B cell (primary cell): ENCODE measurements at regions not wholly inside any gene's neighbourhood (a gene's known extent, or its start where the extent isn't known, plus 50 kb on each side); places are given as distances from the start of the nearest gene placed in this dataset.

Experiments used
- ATAC-seq: fragments of 200-7000 bp; cut with Tn5 transposase; one replicate; pipeline ENCODE4 v1.10.0; 2021; ENCODE audit warnings: low read depth, mild to moderate bottlenecking, moderate number of reproducible peaks, moderate library complexity
- CTCF ChIA-PET: fragments of 350-600 bp; sonication (Branson Sonifier 250); formaldehyde crosslinking; loops from one replicate; lab custom pipeline; 2021; ENCODE audit warnings: antibody characterized with exemption, inconsistent platforms; lab: Charles Lee
- POLR2A ChIA-PET: fragments of 350-600 bp; sonication (Branson Sonifier 250); formaldehyde crosslinking; loops from one replicate; lab custom pipeline; 2021; ENCODE audit warnings: antibody characterized with exemption; lab: Charles Lee
- DNase-seq: peaks from one replicate; pipeline ENCODE4 v3.0.0; 2013
- H2AFZ ChIP-seq: 2 replicates; pipeline ENCODE4 v1.6.1; 2012; ENCODE audit warnings: mild to moderate bottlenecking, low read depth, low read length; ENCODE audit not compliant: insufficient read depth, poor library complexity, severe bottlenecking
- H3K27ac ChIP-seq, 2 donors: 1 replicate in 1 of 2; 2 replicates in 1 of 2; pipeline ENCODE4 v1.5.1; 2012 to 2013; ENCODE audit warnings: low read length in 2 of 2, mild to moderate bottlenecking in 2 of 2, moderate library complexity in 1 of 2
- H3K27me3 ChIP-seq, 4 experiments: fragments of 200-600 bp in 1 of 4; sonication (generic) in 1 of 4; replicated peaks in 1 of 4; 1 replicate in 2 of 4; 2 replicates in 2 of 4; pipeline versions ENCODE4 v1.6.1 to v1.7.0; 2013 to 2016; ENCODE audit warnings: low read length in 3 of 4, mild to moderate bottlenecking in 2 of 4, mixed read lengths in 1 of 4, moderate library complexity in 1 of 4; ENCODE audit not compliant: insufficient read depth in 4 of 4, control insufficient read depth in 3 of 4; ENCODE audit errors: control extremely low read depth in 1 of 4
- H3K36me3 ChIP-seq, 2 experiments: replicated peaks in 1 of 2; 1 replicate in 1 of 2; 2 replicates in 1 of 2; pipeline versions ENCODE4 v1.6.1 to v1.7.1; 2013; ENCODE audit warnings: low read length in 1 of 2; ENCODE audit not compliant: insufficient read depth in 2 of 2, control insufficient read depth in 1 of 2; ENCODE audit errors: control extremely low read depth in 1 of 2, extremely low read depth in 1 of 2
- H3K4me1 ChIP-seq, 2 donors: fragments of 200-600 bp in 1 of 2; sonication (generic) in 1 of 2; 1 replicate in 1 of 2; 2 replicates in 1 of 2; pipeline versions ENCODE4 v1.5.1 to v1.6.1; 2013 to 2017; ENCODE audit warnings: low read length in 2 of 2; ENCODE audit not compliant: control insufficient read depth in 2 of 2, insufficient read depth in 2 of 2
- H3K4me2 ChIP-seq: replicated peaks from 2 replicates; pipeline ENCODE3; 2012; ENCODE audit warnings: mild to moderate bottlenecking, low read depth, low read length; ENCODE audit not compliant: poor library complexity, severe bottlenecking
- H3K4me3 ChIP-seq, 5 experiments: fragments of 200-600 bp in 1 of 5; sonication (generic) in 1 of 5; 1 replicate in 3 of 5; 2 replicates in 2 of 5; pipeline versions ENCODE4 v1.5.1 to v1.7.0; 2011 to 2016; ENCODE audit warnings: low read length in 4 of 5, mild to moderate bottlenecking in 4 of 5, low read depth in 2 of 5, control low read depth in 1 of 5, moderate library complexity in 1 of 5; ENCODE audit not compliant: insufficient read depth in 1 of 5; ENCODE audit errors: control extremely low read depth in 1 of 5, extremely low read depth in 1 of 5
- H3K79me2 ChIP-seq: fragments of 200-600 bp; sonication (generic); one replicate; pipeline ENCODE4 v1.6.0; 2016; ENCODE audit warnings: low read length; ENCODE audit not compliant: control insufficient read depth, insufficient read depth
- H3K9ac ChIP-seq: fragments of 200-600 bp; sonication (generic); 2 replicates; pipeline ENCODE4 v1.6.1; 2017; ENCODE audit warnings: mild to moderate bottlenecking, low read length, moderate library complexity
- H3K9me3 ChIP-seq, 3 donors: one replicate each; pipeline versions ENCODE4 v1.6.1 to v1.7.1; 2013; ENCODE audit warnings: low read length in 2 of 3; ENCODE audit not compliant: control insufficient read depth in 2 of 3, insufficient read depth in 1 of 3; ENCODE audit errors: control extremely low read depth in 1 of 3
- H4K20me1 ChIP-seq: 2 replicates; pipeline ENCODE4 v1.6.0; 2012; ENCODE audit warnings: mild to moderate bottlenecking, low read length; ENCODE audit not compliant: insufficient read depth, control insufficient read depth, poor library complexity, severe bottlenecking
- H3K27ac Mint-ChIP-seq: one replicate; pipeline ENCODE4 v1.8.0; 2021; ENCODE audit warnings: mixed read lengths
- H3K27me3 Mint-ChIP-seq: one replicate; pipeline ENCODE4 v1.8.0; 2021; ENCODE audit warnings: mixed read lengths
- H3K4me1 Mint-ChIP-seq: one replicate; pipeline ENCODE4 v1.8.0; 2021; ENCODE audit warnings: mixed read lengths
- H3K4me3 Mint-ChIP-seq: one replicate; pipeline ENCODE4 v1.8.0; 2021; ENCODE audit warnings: mixed read lengths
- H3K9me3 Mint-ChIP-seq: one replicate; pipeline ENCODE4 v1.8.0; 2022; ENCODE audit warnings: mixed read lengths; ENCODE audit not compliant: insufficient read depth
- CTCF ChIP-seq: fragments of 200-600 bp; IDR thresholded peaks from one replicate; pipeline ENCODE4 v1.8.0; 2022; ENCODE audit warnings: antibody characterized with exemption, mild to moderate bottlenecking
- EZH2 ChIP-seq: IDR thresholded peaks from 2 replicates; pipeline ENCODE4 v1.6.1; 2012; ENCODE audit warnings: borderline replicate concordance, low read depth, mild to moderate bottlenecking, moderate library complexity, low read length; ENCODE audit not compliant: insufficient read depth, poor library complexity, severe bottlenecking
- WGBS: methylation state at CpG from one replicate; pipeline ENCODE4 v1.1.5; 2013; ENCODE audit warnings: missing lambda C conversion rate; ENCODE audit not compliant: insufficient coverage; 5-methylcytosine and 5-hydroxymethylcytosine counted together
- intact Hi-C: fragments of 100-400 bp; cut with micrococcal nuclease; formaldehyde crosslinking; loops from one replicate; pipeline ENCODE4 v1.10.0; 2022

- no peaks in the 10 kb centered on the region for H3K27me3 ChIP-seq
- peak overlapping the region; percentile 80 to 99 (median 84) for H3K4me3 ChIP-seq
- Mint-ChIP-seq H3K4me3 (peak overlapping the region; percentile 88), H3K4me1 (peaks cover 53% of the 10 kb centered on the region), H3K27ac (peak overlapping the region; percentile 98), H3K9me3 (no peaks in the 10 kb centered on the region), H3K27me3 (no peaks in the 10 kb centered on the region)
- intact Hi-C loops: loop anchor here (1.0 to 2.0 kb wide), 4 partner anchors 33 to 588 kb away; no protein-coding TSS in a partner anchor
- peak overlapping the region; percentile 93 for H3K9ac ChIP-seq
- H2AFZ ChIP-seq: peak overlapping the region; percentile 97
- no peaks in the 10 kb centered on the region for H3K36me3 ChIP-seq
- H3K9me3 ChIP-seq: no peaks in the 10 kb centered on the region
- H3K4me1 ChIP-seq: peaks cover 42% of the 10 kb centered on the region in 2 donors
- DNase-seq: peak; percentile 72
- CTCF ChIA-PET: interaction anchor here (0.7 to 4.2 kb wide), 12 partner anchors 15 to 1357 kb away, joined by 3 to 34 read pairs (median 4); partner anchors contain the start of gene ARID1B
- ATAC-seq: peak; percentile 26
- WGBS: 0% methylated on average over 10 of the region's 15 CpGs
- TF ChIP-seq CTCF (peak; percentile 62), EZH2 (no peak)
- POLR2A ChIA-PET: interaction anchor here (0.6 to 2.6 kb wide), 4 partner anchors 69 to 99 kb away, joined by 3 to 20 read pairs (median 4); partner anchors contain the start of gene ARID1B
- no peaks in the 10 kb centered on the region for H4K20me1 ChIP-seq
- H3K4me2 ChIP-seq: peak overlapping the region; percentile 90
- peaks cover 18% of the 10 kb centered on the region for H3K79me2 ChIP-seq
- peak overlapping the region; percentile 92 to 94 for H3K27ac ChIP-seq
Measured at GRCh38 chr6:156686301-156686994, 90.7 kb upstream of the ARID1B start.

GRCh38 chr6:156685823-156686222 lies 91.4 kb upstream of the ARID1B start:
- peak overlapping the region; percentile 93 for H3K9ac ChIP-seq
- peak overlapping the region in 3 of 5 experiments; percentile 84 to 99 (median 89) for H3K4me3 ChIP-seq
- H3K36me3 ChIP-seq: no peaks in the 10 kb centered on the region
- H3K27me3 Mint-ChIP-seq: no peaks in the 10 kb centered on the region
- intact Hi-C loops: loop anchor here (1.0 to 2.0 kb wide), 4 partner anchors 33 to 589 kb away; no protein-coding TSS in a partner anchor
- peaks cover 47% of the 10 kb centered on the region for H3K4me1 Mint-ChIP-seq
- TF ChIP-seq CTCF (no peak), EZH2 (no peak)
- no peaks in the 10 kb centered on the region for H3K9me3 Mint-ChIP-seq
- H3K4me3 Mint-ChIP-seq: peak overlapping the region; percentile 88
- no peaks in the 10 kb centered on the region for H3K27me3 ChIP-seq
- H3K27ac ChIP-seq: peak overlapping the region; percentile 92 to 94
- peaks cover 36% of the 10 kb centered on the region in 2 donors for H3K4me1 ChIP-seq
- no peak for ATAC-seq
- peaks cover 18% of the 10 kb centered on the region for H3K79me2 ChIP-seq
- ChIA-PET CTCF (interaction anchor here (1.0 to 4.2 kb wide), 11 partner anchors 16 to 331 kb away, joined by 3 to 34 read pairs (median 4); partner anchors contain the start of gene ARID1B), POLR2A (interaction anchor here (1.0 to 2.6 kb wide), 2 partner anchors 91 to 93 kb away, joined by 4 to 20 read pairs; partner anchors contain the start of gene ARID1B)
- no peaks in the 10 kb centered on the region for H4K20me1 ChIP-seq
- no peak for DNase-seq
- H2AFZ ChIP-seq: peak overlapping the region; percentile 97
- peak overlapping the region; percentile 90 for H3K4me2 ChIP-seq
- no peaks in the 10 kb centered on the region for H3K9me3 ChIP-seq
- peak overlapping the region; percentile 98 for H3K27ac Mint-ChIP-seq
- 58% methylated on average over 2 of the region's 4 CpGs for WGBS
